GM18909 (cell line): ENCODE measurements at regions not wholly inside any gene's neighbourhood (a gene's known extent, or its start where the extent isn't known, plus 50 kb on each side); places are given as distances from the start of the nearest gene placed in this dataset.

Experiments
- ATAC-seq: cut with Tn5 transposase; IDR thresholded peaks from one replicate; pipeline ENCODE4 v1.9.1; 2021; ENCODE audit warnings: mild to moderate bottlenecking; ENCODE audit not compliant: unreplicated experiment, poor library complexity

GRCh38 chr3:192068464-192069254 is 607.7 kb downstream of the PYDC2 start:
- peak; percentile 77 for ATAC-seq

GRCh38 chr3:192077795-192078497 is 617.0 kb downstream of the PYDC2 start:
- no peak for ATAC-seq

- ATAC-seq = no peak
Observed at GRCh38 chr3:192079098-192079497, 618.1 kb downstream of the PYDC2 start.

- ATAC-seq = no peak
Observed at GRCh38 chr3:192080336-192080735, 619.4 kb downstream of the PYDC2 start.

GRCh38 chr3:192082730-192083660 is 622.0 kb downstream of the PYDC2 start:
- ATAC-seq = peak; percentile 94
